Progenitor cell of endocrine pancreas (in vitro differentiated cells): ENCODE measurements at regions not wholly inside any gene's neighbourhood (a gene's known extent, or its start where the extent isn't known, plus 50 kb on each side); places are given as distances from the start of the nearest gene placed in this dataset.

Experiments
- DNase-seq: peaks from one replicate; pipeline ENCODE4 v3.0.0; 2021; ENCODE audit warnings: low spot score; ENCODE audit not compliant: unreplicated experiment
- H3K27ac Mint-ChIP-seq: 2 replicates; pipeline ENCODE4 v1.8.0; 2021; ENCODE audit warnings: mild to moderate bottlenecking, moderate library complexity, mixed read lengths
- H3K27me3 Mint-ChIP-seq: 2 replicates; pipeline ENCODE4 v1.8.0; 2021; ENCODE audit warnings: mixed read lengths
- H3K36me3 Mint-ChIP-seq: 2 replicates; pipeline ENCODE4 v1.8.0; 2022; ENCODE audit warnings: mixed read lengths; ENCODE audit not compliant: insufficient read depth
- H3K4me1 Mint-ChIP-seq: 2 replicates; pipeline ENCODE4 v1.8.0; 2021; ENCODE audit warnings: low read depth, mixed read lengths
- H3K4me3 Mint-ChIP-seq: 2 replicates; pipeline ENCODE4 v1.8.0; 2021; ENCODE audit warnings: low read depth, mild to moderate bottlenecking, moderate library complexity, mixed read lengths
- H3K9me3 Mint-ChIP-seq: 2 replicates; pipeline ENCODE4 v1.8.0; 2021; ENCODE audit warnings: low read depth, mixed read lengths
- CTCF ChIP-seq: fragments of 200-600 bp; sonication (generic); IDR thresholded peaks from one replicate; pipeline ENCODE4 v1.5.0; 2021; ENCODE audit warnings: antibody characterized with exemption, mild to moderate bottlenecking; ENCODE audit not compliant: unreplicated experiment

- no peaks in the 10 kb centered on the region for H3K4me1 Mint-ChIP-seq
- H3K36me3 Mint-ChIP-seq, result no peaks in the 10 kb centered on the region
- no peak overlapping the region for H3K27ac Mint-ChIP-seq
- no peak for TF ChIP-seq CTCF
- no peaks in the 10 kb centered on the region for H3K9me3 Mint-ChIP-seq
- DNase-seq, result no peak
- peaks cover 17% of the 10 kb centered on the region for H3K27me3 Mint-ChIP-seq
- H3K4me3 Mint-ChIP-seq, result no peak overlapping the region
Measured at GRCh38 chr20:57898332-57898731, 188.5 kb upstream of the PMEPA1 start.

GRCh38 chr20:57897891-57898290, 188.1 kb upstream of the PMEPA1 start:
- TF ChIP-seq CTCF, result no peak
- no peak overlapping the region for H3K4me3 Mint-ChIP-seq
- H3K27me3 Mint-ChIP-seq, result peaks cover 20% of the 10 kb centered on the region

GRCh38 chr20:57897156-57897874, 187.5 kb upstream of the PMEPA1 start:
- H3K4me1 Mint-ChIP-seq, result no peaks in the 10 kb centered on the region
- TF ChIP-seq CTCF, result no peak
- no peak overlapping the region for H3K27ac Mint-ChIP-seq
- H3K4me3 Mint-ChIP-seq, result no peak overlapping the region
- H3K27me3 Mint-ChIP-seq, result peaks cover 24% of the 10 kb centered on the region
- H3K9me3 Mint-ChIP-seq, result no peaks in the 10 kb centered on the region
- no peaks in the 10 kb centered on the region for H3K36me3 Mint-ChIP-seq
- DNase-seq, result no peak

More at GRCh38 chr20:57897891-57898290, 188.1 kb upstream of the PMEPA1 start:
- H3K4me1 Mint-ChIP-seq, result no peaks in the 10 kb centered on the region
- H3K27ac Mint-ChIP-seq, result no peak overlapping the region
- H3K36me3 Mint-ChIP-seq, result no peaks in the 10 kb centered on the region
- no peaks in the 10 kb centered on the region for H3K9me3 Mint-ChIP-seq
- no peak for DNase-seq

- Mint-ChIP-seq H3K4me3 (no peak overlapping the region), H3K9me3 (no peaks in the 10 kb centered on the region), H3K27ac (no peak overlapping the region), H3K36me3 (no peaks in the 10 kb centered on the region), H3K27me3 (peaks cover 25% of the 10 kb centered on the region), H3K4me1 (no peaks in the 10 kb centered on the region)
- TF ChIP-seq CTCF, result no peak
- DNase-seq, result no peak
Measured at GRCh38 chr20:57896563-57896962, 186.7 kb upstream of the PMEPA1 start.

- Mint-ChIP-seq H3K27ac (no peak overlapping the region), H3K27me3 (peaks cover 29% of the 10 kb centered on the region), H3K4me1 (no peaks in the 10 kb centered on the region), H3K4me3 (no peak overlapping the region), H3K9me3 (no peaks in the 10 kb centered on the region), H3K36me3 (no peaks in the 10 kb centered on the region)
- DNase-seq, result no peak
- TF ChIP-seq CTCF, result no peak
Measured at GRCh38 chr20:57896017-57896416, 186.2 kb upstream of the PMEPA1 start.
